Neural crest cell (in vitro differentiated cells): ENCODE measurements at regions not wholly inside any gene's neighbourhood (a gene's known extent, or its start where the extent isn't known, plus 50 kb on each side); places are given as distances from the start of the nearest gene placed in this dataset.

ENCODE experiments used
- DNase-seq: peaks from one replicate; pipeline ENCODE4 v3.0.0; 2021; ENCODE audit warnings: low read depth, mixed read lengths, low spot score
- H3K27ac Mint-ChIP-seq: one replicate; pipeline ENCODE4 v1.8.0; 2021; ENCODE audit warnings: mild to moderate bottlenecking, mixed read lengths; ENCODE audit not compliant: unreplicated experiment
- H3K27me3 Mint-ChIP-seq: 2 replicates; pipeline ENCODE4 v1.8.0; 2021; ENCODE audit warnings: low read depth, mild to moderate bottlenecking, mixed read lengths
- H3K36me3 Mint-ChIP-seq: 2 replicates; pipeline ENCODE4 v1.8.0; 2021; ENCODE audit warnings: low read depth, mild to moderate bottlenecking, mixed read lengths
- H3K4me1 Mint-ChIP-seq: 2 replicates; pipeline ENCODE4 v1.8.0; 2021; ENCODE audit warnings: mixed read lengths
- H3K4me3 Mint-ChIP-seq: one replicate; pipeline ENCODE4 v1.8.0; 2021; ENCODE audit warnings: mild to moderate bottlenecking, mixed read lengths
- H3K9me3 Mint-ChIP-seq: 2 replicates; pipeline ENCODE4 v1.8.0; 2021; ENCODE audit warnings: mixed read lengths
- CTCF ChIP-seq: fragments of 200-600 bp; sonication (generic); conservative IDR thresholded peaks from 2 replicates; pipeline ENCODE4 v1.5.0; 2021; ENCODE audit warnings: antibody characterized with exemption, mild to moderate bottlenecking

- Mint-ChIP-seq H3K27ac (no peak overlapping the region), H3K36me3 (no peaks in the 10 kb centered on the region), H3K9me3 (no peaks in the 10 kb centered on the region), H3K27me3 (no peaks in the 10 kb centered on the region), H3K4me1 (peaks cover 5% of the 10 kb centered on the region), H3K4me3 (no peak overlapping the region)
- no peak for DNase-seq
- no peak for TF ChIP-seq CTCF
Measured at GRCh38 chr20:24376311-24377099, 92.9 kb upstream of the SYNDIG1 start.

GRCh38 chr20:24373372-24373771, 96.1 kb upstream of the SYNDIG1 start:
- peak overlapping the region; percentile 38 for H3K27ac Mint-ChIP-seq
- H3K36me3 Mint-ChIP-seq, result no peaks in the 10 kb centered on the region
- H3K4me1 Mint-ChIP-seq, result peaks cover 5% of the 10 kb centered on the region
- H3K27me3 Mint-ChIP-seq, result no peaks in the 10 kb centered on the region
- TF ChIP-seq CTCF, result no peak
- no peak overlapping the region for H3K4me3 Mint-ChIP-seq
- no peak for DNase-seq
- no peaks in the 10 kb centered on the region for H3K9me3 Mint-ChIP-seq

- peaks cover 5% of the 10 kb centered on the region for H3K4me1 Mint-ChIP-seq
- no peak for DNase-seq
Measured at GRCh38 chr20:24370911-24371695, 98.3 kb upstream of the SYNDIG1 start.

GRCh38 chr20:24370249-24370648, 99.2 kb upstream of the SYNDIG1 start:
- TF ChIP-seq CTCF, result no peak
- H3K9me3 Mint-ChIP-seq, result no peaks in the 10 kb centered on the region
- H3K27me3 Mint-ChIP-seq, result no peaks in the 10 kb centered on the region
- H3K4me1 Mint-ChIP-seq, result peaks cover 5% of the 10 kb centered on the region
- DNase-seq, result no peak
- H3K27ac Mint-ChIP-seq, result no peak overlapping the region
- no peak overlapping the region for H3K4me3 Mint-ChIP-seq
- no peaks in the 10 kb centered on the region for H3K36me3 Mint-ChIP-seq

More at GRCh38 chr20:24370911-24371695, 98.3 kb upstream of the SYNDIG1 start:
- H3K36me3 Mint-ChIP-seq, result no peaks in the 10 kb centered on the region
- TF ChIP-seq CTCF, result no peak
- no peak overlapping the region for H3K4me3 Mint-ChIP-seq
- H3K27ac Mint-ChIP-seq, result no peak overlapping the region
- H3K27me3 Mint-ChIP-seq, result no peaks in the 10 kb centered on the region
- no peaks in the 10 kb centered on the region for H3K9me3 Mint-ChIP-seq

GRCh38 chr20:24368253-24368652, 101.2 kb upstream of the SYNDIG1 start:
- Mint-ChIP-seq H3K9me3 (no peaks in the 10 kb centered on the region), H3K36me3 (no peaks in the 10 kb centered on the region), H3K27ac (no peak overlapping the region), H3K4me1 (peaks cover 1% of the 10 kb centered on the region), H3K27me3 (no peaks in the 10 kb centered on the region), H3K4me3 (no peak overlapping the region)
- DNase-seq, result no peak
- TF ChIP-seq CTCF, result no peak
